ENCODE measurements at regions not wholly inside any gene's neighbourhood (a gene's known extent, or its start where the extent isn't known, plus 50 kb on each side); places are given as distances from the start of the nearest gene placed in this dataset.

- no peak for TF ChIP-seq CTCF (IDR thresholded peaks at IDR 0.05; ENCODE audit: unreplicated experiment)
- Mint-ChIP-seq H3K9me3 (ENCODE audit: low read depth) (peaks cover 80% of the 10 kb centered on the region), H3K36me3 (ENCODE audit: insufficient read depth) (peaks cover 1% of the 10 kb centered on the region), H3K27ac (no peak overlapping the region), H3K4me1 (ENCODE audit: low read depth) (no peaks in the 10 kb centered on the region), H3K4me3 (ENCODE audit: low read depth) (no peak overlapping the region), H3K27me3 (no peaks in the 10 kb centered on the region)
- no peak for DNase-seq (ENCODE audit: low spot score, unreplicated experiment)
Observed at GRCh38 chr12:34625116-34625515, 602.8 kb downstream of the ALG10 start.

GRCh38 chr12:34626363-34627157 is 604.3 kb downstream of the ALG10 start:
- DNase-seq (ENCODE audit: low spot score, unreplicated experiment) = no peak
- Mint-ChIP-seq H3K4me1 (ENCODE audit: low read depth) (no peaks in the 10 kb centered on the region), H3K27ac (no peak overlapping the region), H3K36me3 (ENCODE audit: insufficient read depth) (peaks cover 1% of the 10 kb centered on the region), H3K9me3 (ENCODE audit: low read depth) (peaks cover 76% of the 10 kb centered on the region), H3K4me3 (ENCODE audit: low read depth) (no peak overlapping the region), H3K27me3 (no peaks in the 10 kb centered on the region)
- TF ChIP-seq CTCF (IDR thresholded peaks at IDR 0.05; ENCODE audit: unreplicated experiment) = no peak

Data from progenitor cell of endocrine pancreas (in vitro differentiated cells).